ENCODE measurements at regions not wholly inside any gene's neighbourhood (a gene's known extent, or its start where the extent isn't known, plus 50 kb on each side); places are given as distances from the start of the nearest gene placed in this dataset.

GRCh38 chr6:156647991-156648390, 129.2 kb upstream of the ARID1B start:
- no peak for DNase-seq

DNA sequence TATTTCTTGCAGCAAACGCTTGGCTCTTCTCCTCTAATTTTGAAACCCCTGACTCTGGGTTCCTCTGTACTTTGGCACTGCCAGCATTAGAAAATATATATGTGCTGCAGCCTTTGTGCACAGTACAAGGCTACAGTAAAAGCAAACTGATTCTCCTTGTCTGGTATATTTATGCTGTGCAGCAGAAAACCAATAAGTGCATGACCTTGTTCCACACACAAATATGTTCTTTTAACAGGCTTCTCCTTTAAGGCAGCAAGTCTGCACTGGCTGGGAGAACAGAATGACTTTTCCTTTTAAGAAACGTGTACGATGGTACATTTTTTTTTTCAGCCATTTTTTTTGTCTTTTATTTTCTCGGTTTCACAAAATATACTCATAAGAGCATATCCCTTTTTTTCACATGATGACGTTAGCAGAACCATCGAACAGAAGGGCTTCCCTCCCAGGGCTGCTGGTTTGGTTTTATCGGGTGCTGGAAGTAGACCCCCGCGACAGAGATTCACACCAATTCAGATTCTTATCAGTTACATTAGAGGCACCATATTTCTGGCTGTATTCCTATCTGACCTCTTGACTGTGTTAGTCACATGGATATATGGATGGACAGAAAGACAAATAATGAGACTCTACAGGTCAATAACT, 129.9 kb upstream of the ARID1B start:
- no peak for DNase-seq

DNA sequence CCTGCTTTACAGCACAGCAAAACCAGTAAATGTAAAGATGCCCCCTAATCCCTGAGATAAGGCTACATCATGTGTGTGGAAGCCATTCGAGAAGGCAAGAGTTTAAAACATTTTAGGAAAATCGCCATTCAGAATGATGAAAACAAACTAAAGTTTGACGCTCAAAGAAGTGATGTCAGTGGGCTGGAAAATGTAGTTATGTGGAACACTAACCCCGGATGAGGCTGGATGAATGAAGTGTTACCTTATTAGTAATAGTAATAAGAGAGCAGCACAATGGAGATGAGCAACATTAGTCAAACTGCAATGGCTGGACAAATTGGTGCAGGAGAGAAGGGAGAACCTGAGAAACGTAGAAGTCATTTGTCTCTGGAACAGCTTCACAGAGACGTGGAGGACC, 130.7 kb upstream of the ARID1B start:
- DNase-seq: no peak

DNA sequence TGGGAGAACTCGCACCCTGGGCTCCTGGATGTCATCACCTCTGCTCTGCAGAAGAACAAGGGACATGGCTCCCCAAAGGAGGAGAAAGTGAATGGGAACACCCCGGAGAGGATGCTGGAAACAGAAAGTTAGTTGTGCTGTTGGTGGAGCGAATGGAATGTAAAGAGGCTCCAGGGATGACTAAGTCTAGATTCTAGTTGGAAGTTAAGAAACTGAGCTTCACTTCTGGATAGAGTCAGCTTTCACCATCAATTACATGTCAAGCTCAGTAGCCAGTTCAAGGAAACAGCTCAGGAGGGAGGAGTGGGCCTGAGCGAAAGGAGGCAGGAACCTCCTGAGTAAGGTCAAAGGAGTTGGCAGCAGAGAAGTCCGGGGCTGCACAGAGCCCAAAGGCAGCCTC, 132.1 kb upstream of the ARID1B start:
- peak; percentile 13 for DNase-seq

DNA sequence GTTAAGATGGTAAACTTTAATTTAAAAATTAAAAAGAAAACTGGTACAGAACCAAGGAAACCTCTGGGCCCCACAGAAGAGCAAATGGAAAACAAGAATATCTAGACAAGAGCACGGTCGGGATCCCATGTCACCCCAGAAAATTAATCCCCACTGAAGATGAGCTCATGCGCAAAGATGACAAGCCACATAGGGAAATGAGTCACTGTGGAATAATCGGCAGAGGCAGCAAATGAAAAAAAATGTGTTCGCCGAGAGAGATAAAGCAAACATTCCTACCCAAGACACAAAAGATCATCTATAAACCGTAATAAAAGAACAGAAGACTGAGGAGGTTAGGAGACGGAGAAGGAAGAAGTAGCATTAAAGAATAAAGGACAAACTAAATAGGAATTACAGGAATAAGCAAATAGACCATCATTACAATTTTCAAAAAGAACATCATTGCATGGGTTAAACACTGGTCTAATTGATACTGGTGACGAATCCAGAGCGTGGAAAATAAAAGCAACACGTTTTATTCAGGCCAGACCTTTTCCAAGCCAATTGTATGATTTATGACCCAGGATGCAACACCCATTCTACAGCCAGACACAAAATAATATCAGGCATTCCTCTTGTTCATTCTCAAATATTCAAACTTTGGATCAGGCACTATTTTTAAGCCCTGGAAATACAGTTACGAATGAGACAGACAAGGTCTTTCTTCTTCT, 138.0 kb upstream of the ARID1B start:
- no peak for DNase-seq

DNA sequence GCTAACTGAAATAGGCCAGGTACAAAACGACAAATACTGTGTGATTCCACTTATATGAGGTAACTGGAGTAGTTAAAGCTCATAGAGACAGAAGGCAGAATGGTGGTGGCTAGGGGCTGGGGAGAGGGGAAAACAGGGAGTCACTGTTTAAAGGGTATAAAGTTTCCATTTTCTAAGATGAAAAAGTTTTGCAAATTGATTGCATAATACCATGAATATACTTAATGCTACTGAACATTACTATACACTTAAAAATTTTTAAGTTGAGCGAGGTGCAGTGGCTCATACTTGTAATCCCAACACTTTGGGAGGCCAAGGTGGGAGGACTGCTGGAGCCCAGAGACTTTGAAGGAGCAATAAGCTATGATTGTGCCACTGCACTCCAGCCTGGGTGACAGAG, 138.6 kb upstream of the ARID1B start:
- no peak for DNase-seq

- DNase-seq: no peak
These were observed 142.2 kb upstream of the ARID1B start for GRCh38 chr6:156634951-156635371.

GRCh38 chr6:156634048-156634447, 143.1 kb upstream of the ARID1B start:
- no peak for DNase-seq

GRCh38 chr6:156633291-156633690, 143.9 kb upstream of the ARID1B start:
- no peak for DNase-seq

DNA sequence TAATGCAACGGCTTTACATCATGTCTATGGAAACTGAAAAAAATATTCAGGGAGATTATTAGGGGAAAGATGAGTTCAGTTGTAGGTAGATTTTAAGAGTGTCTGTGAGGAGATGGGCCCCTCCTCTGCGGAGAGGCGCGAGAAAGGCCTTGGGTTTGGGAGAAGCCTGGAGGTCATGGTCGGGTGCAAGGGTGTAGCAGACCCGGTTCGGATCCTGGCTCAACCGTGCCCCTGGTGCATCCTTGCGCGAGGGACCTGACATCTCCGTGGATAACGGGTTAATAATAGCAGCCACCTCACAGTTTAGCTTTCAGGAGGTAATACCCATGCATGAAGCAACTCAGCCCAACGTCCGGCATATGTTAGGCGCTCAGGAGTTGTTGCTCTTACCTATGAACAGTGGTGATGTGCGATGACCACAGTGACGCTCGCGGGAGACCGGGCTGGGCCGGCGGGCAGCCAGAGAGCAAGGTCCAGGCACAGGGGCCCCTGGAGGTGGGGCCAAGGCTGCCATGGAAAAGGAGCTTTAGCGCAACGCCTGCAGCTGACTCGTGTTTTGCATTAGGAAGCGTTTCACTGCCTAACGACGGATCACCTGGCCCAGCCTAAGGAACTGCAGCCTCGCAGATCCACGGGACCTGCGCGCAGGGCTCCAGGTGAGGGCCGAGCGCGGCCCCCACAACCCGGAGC, 146.4 kb upstream of the ARID1B start:
- no peak for DNase-seq

DNA sequence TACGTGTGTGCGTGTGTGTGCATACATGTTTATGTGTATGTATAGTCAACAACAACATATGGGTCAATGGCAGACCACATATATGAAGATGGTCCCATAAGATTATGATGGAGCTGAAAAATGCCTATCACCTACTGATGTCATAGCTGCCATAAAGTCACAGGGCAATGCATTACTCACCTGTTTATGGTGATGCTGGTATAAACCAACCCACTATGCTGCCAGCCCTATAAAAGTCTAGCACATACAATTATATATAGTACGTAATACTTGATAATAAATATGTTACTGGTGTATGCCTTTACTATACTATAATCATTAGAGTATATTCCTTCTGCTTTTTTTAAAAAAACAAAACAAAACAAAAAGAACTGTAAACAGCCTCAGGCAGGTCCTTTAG, 148.4 kb upstream of the ARID1B start:
- DNase-seq: no peak

DNA sequence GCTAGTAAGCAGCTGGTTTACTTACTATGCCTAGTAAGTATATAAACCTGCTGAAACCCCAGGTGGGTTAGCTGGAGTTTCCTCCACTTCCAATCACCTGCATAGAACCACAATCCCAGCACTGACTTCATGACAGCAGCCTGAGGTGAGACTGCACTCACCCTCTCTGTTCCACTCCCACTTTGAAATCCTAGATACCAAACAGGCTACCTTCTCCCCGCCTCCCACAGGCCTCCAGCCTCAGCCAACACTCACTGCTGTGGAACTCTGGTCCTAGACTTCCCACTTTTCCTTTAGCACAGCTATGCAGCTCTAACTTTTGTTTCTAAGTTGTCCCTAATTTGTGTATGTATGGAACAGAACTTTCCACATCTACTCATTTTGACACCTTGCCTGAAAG, 149.7 kb upstream of the ARID1B start:
- no peak for DNase-seq

GRCh38 chr6:156622185-156622584, 155.0 kb upstream of the ARID1B start:
- no peak for DNase-seq

GRCh38 chr6:156620331-156620730, 156.8 kb upstream of the ARID1B start:
- DNase-seq: no peak

DNA sequence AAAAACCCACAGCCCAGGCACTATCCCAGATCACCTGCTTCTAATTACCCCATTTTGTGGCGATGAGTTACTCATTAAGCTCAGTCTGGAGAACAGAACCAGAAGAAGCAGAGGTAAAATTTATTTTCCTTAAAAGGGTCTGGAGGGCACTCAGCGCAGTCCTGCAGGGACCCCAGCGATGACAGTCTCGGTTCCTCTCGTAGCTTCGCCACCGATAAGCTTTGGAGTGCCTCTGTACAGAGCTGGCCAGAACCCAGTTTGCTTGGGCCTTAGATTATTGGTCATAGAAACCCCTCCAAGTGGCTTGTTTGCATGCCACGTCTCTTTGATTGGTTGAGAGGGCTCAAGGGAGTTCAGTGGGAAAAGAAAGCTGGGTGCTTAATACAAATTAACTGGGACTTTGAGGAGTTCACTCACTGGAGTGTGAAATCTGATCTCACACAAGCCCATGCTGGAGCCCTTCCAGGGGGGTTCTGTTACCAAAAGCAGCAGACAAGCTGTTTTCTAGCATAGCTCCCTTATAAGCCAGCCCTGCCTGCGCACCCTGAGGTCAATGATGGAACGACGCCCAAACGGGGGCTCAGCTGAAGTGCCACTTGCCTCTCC, 158.5 kb upstream of the ARID1B start:
- peak; percentile 9 for DNase-seq

DNA sequence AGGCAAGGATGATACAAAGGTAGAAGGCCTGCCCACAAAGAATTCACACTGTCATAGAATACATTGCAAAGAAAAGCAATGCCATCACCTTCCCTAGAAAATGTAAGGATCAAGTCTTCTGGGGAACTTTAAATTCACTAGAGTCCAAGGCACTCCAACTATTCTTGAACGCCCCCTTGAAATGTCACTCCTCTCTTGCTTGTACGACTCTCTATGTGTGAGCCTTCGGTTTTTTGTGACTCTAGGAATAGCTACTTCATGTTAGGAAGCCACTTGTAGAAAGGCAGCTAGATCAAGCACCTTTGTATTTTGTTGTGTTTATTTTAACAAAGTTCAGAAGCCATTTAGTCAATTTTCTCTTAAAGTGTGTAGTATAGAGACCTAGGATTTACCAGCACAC, 159.2 kb upstream of the ARID1B start:
- no peak for DNase-seq

GRCh38 chr6:156617376-156617775, 159.8 kb upstream of the ARID1B start:
- DNase-seq: peak; percentile 15

- DNase-seq: no peak
These were observed 160.7 kb upstream of the ARID1B start for GRCh38 chr6:156616495-156616894.

GRCh38 chr6:156613996-156614395, 163.2 kb upstream of the ARID1B start:
- DNase-seq: no peak

DNA sequence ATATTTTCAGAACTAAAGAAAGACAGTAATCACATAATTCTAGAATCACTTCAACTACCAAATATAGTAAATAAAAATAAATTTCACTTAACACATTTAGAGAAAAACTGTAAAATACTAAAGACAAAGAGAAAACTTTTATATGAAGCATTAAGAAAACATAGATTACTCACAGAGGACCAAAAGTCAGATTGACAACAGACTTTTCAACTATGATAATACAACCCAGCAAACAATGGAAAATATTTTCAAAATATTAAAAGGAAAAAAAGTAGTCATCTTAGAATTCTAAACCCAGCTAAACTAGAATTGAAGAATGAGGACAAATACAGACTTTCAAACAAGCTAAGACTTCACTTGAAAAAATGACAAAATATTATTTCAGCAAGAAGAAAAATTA, 164.8 kb upstream of the ARID1B start:
- DNase-seq: no peak

DNA sequence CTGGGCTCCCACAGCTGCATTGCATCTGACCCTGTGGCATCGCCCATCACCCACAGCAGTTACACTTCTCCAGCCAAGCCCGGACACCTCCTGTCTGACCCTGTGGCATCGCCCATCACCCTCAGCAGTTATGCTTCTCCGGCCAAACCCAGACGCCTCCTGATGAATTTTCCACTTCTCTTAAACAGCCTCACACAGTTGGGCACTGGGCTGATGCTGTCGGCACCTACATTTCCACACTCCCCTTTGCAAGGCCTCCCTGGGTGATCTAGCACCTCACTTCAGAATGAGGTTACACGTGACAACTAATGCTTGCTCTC, 175.2 kb upstream of the ARID1B start:
- DNase-seq: no peak

DNA sequence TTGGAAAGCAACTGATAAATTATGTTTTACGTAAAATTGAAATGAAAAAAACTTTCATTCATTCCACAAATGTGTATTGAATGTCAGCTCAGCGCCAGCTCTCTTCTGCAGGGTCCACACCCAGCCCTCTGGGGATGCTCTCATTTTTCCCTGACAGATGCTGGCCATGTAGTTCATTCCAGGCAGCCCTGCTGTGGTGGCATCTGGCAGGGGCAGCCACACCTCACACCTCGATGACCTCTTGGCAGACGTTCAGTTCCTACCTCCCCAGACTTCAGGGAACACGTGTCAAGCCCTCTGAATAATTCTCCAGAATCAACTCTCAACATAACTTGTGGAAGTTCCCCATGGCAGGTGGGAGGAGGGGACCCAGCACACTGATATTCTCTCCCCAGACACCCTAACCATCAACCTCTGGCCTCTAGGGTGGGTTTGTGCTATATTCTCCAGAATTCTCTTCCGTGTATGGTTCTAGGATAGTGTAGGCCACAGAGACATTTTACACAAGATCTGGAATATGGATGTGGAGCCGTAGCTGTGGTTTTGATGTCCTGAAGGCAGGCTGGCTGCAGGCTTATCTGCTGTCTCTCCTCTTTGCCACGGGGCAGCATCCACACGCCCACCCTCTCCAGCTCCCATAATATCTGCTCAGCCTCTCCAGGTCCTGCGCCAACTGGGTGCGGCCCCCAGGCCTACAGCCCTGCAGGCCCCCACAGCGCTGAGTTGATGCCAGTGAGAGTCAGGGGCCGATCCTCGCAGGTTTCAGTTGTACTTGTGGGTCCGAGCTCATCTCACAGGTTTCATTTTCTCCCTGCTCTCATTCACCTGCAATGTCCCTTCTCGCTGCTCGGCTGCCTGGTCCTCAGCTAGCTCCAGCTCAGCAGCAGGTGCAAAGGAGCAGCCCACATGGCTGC, 175.8 kb upstream of the ARID1B start:
- no peak for DNase-seq

DNA sequence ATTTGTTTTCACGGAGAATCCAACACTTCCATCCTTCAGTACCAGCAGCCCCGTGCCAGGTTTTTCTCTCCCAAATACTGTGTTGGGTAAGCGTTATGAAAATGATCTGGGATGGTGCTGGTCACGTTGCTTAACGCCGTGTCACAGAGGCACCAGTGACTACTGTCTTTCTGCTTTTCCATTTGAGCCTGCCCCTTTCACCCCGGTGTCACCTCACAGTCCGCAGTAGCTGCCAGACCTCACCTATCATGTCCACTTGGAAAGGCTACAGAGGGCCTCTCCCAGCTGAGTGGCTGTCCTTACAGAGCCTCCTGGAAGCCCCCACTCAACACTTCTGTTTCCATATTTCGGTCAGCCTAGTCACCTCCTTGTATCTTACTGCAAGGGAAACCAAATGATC, 176.5 kb upstream of the ARID1B start:
- no peak for DNase-seq

All from fibroblast of skin of back (primary cell).